RWPE1 (cell line): ENCODE measurements at regions not wholly inside any gene's neighbourhood (a gene's known extent, or its start where the extent isn't known, plus 50 kb on each side); places are given as distances from the start of the nearest gene placed in this dataset.

ENCODE experiments used
- CTCF ChIA-PET: fragments of 350-600 bp; sonication (Branson Sonifier 250); formaldehyde crosslinking; extraction: SDS; loops from one replicate; lab custom pipeline; 2021; lab: Yijun Ruan, JAX
- POLR2A ChIA-PET: fragments of 400-600 bp; formaldehyde crosslinking; extraction: SDS; loops from one replicate; lab custom pipeline; 2020; ENCODE audit warnings: antibody characterized with exemption; ENCODE audit not compliant: low non-redundant PET; lab: Yijun Ruan, JAX
- DNase-seq: peaks from one replicate; pipeline ENCODE4 v3.0.0; 2012; ENCODE audit warnings: low spot score
- H3K27ac ChIP-seq: fragments of 450-650 bp; 2 replicates; pipeline ENCODE4 v1.5.1; 2017
- CTCF ChIP-seq: fragments of 450-650 bp; conservative IDR thresholded peaks from 2 replicates; pipeline ENCODE4 v1.5.1; 2017; ENCODE audit warnings: low read depth, mild to moderate bottlenecking

GRCh38 chr5:159504857-159505304 lies 174.6 kb upstream of the IL12B start:
- POLR2A ChIA-PET: no interaction called here
- CTCF ChIA-PET: interaction anchor here (0.6 to 2.2 kb wide), 4 partner anchors 11 to 726 kb away, joined by 6 to 9 read pairs (median 6); no protein-coding TSS in a partner anchor
- H3K27ac ChIP-seq: no peak overlapping the region
- no peak for TF ChIP-seq CTCF
- peak; percentile 72 for DNase-seq

- TF ChIP-seq CTCF: no peak
- CTCF ChIA-PET: interaction anchor here (0.6 kb wide), 1 partner anchor 918 kb away, joined by 4 read pairs; no protein-coding TSS in a partner anchor
These were observed 176.8 kb upstream of the IL12B start for GRCh38 chr5:159507055-159507454.

DNA sequence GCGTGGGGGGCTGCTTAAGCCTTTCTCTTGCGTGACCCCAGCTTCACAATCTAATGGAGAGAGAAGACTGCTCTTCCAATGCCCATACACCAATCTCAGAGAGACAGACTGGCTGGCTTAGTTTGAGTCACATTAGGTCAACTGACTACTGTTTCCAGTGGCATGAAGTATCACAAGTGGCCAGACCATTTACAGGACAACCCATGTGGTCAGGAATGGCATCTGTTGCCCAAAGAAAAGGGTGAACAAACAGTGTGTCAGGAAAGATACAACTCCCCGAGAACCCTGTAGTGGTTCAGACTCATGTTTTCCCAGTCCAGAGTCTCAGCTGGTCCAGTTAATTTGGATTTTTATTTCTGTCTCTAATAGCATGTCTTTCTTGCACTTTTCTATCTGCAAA lies 177.4 kb upstream of the IL12B start:
- no peak overlapping the region for H3K27ac ChIP-seq
- TF ChIP-seq CTCF: no peak
- ChIA-PET CTCF (no interaction called here), POLR2A (no interaction called here)
- no peak for DNase-seq

More at GRCh38 chr5:159507055-159507454, 176.8 kb upstream of the IL12B start:
- no peak for DNase-seq
- H3K27ac ChIP-seq: no peak overlapping the region
- POLR2A ChIA-PET: no interaction called here

GRCh38 chr5:159508344-159508743 lies 178.1 kb upstream of the IL12B start:
- TF ChIP-seq CTCF: no peak
- ChIA-PET POLR2A (no interaction called here), CTCF (no interaction called here)
- H3K27ac ChIP-seq: no peak overlapping the region
- DNase-seq: no peak

GRCh38 chr5:159509002-159509660 lies 178.8 kb upstream of the IL12B start:
- POLR2A ChIA-PET: no interaction called here
- H3K27ac ChIP-seq: no peak overlapping the region
- no peak for DNase-seq
- TF ChIP-seq CTCF: no peak
- CTCF ChIA-PET: no interaction called here

DNA sequence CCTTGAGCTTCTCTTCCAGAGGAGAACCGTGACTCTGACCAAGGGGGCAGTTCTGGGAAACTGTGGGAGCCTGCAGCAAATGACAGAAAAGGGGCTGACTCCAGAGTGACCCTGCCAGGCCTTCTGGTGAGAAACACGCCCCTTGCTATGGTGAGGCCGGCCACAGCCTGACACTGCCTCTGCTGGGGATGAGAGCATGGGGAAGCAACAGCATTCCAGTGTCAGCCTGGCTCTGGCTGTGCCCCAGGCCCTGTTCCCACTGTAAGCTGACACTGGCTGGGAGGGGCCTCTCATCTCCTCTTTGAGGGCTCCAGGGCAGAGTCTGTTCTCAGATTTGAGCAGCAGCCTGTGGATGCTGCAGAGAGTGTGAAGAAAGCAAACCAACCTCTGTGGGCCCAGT lies 180.0 kb upstream of the IL12B start:
- CTCF ChIA-PET: interaction anchor here (0.5 kb wide), 1 partner anchor 410 kb away, joined by 3 read pairs; no protein-coding TSS in a partner anchor

More for the DNA sequence above, 180.0 kb upstream of the IL12B start:
- POLR2A ChIA-PET: no interaction called here
- peak; percentile 65 for DNase-seq
- no peak for TF ChIP-seq CTCF
- H3K27ac ChIP-seq: no peak overlapping the region
